ENCODE measurements at regions not wholly inside any gene's neighbourhood (a gene's known extent, or its start where the extent isn't known, plus 50 kb on each side); places are given as distances from the start of the nearest gene placed in this dataset.
"Not testable (repeated sequence)": the region's sequence is repeated elsewhere in the genome, so short reads cannot be mapped to it uniquely, and the experiment has no call there.

DNA sequence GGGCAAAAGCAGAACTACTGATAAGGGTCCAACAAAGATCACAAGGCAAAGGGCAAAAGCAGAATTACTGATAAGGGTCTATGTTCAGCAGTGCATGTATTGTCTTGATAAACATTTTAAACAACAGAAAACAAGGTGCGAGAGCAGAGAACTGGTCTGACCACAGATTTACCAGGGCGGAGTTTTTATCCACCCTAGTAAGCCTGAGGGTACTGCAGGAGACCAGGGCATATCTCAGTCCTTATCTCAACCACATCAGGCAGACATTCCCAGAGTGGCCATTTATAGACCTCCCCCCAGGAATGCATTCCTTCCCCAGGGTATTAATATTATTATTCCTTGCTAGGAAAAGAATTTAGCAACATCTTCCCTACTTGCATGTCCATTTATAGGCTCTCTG lies 138.2 kb upstream of the EDNRB start:
- TF ChIP-seq, protein P1, sequence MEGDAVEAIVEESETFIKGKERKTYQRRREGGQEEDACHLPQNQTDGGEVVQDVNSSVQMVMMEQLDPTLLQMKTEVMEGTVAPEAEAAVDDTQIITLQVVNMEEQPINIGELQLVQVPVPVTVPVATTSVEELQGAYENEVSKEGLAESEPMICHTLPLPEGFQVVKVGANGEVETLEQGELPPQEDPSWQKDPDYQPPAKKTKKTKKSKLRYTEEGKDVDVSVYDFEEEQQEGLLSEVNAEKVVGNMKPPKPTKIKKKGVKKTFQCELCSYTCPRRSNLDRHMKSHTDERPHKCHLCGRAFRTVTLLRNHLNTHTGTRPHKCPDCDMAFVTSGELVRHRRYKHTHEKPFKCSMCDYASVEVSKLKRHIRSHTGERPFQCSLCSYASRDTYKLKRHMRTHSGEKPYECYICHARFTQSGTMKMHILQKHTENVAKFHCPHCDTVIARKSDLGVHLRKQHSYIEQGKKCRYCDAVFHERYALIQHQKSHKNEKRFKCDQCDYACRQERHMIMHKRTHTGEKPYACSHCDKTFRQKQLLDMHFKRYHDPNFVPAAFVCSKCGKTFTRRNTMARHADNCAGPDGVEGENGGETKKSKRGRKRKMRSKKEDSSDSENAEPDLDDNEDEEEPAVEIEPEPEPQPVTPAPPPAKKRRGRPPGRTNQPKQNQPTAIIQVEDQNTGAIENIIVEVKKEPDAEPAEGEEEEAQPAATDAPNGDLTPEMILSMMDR (IDR thresholded peaks at IDR 0.05; ENCODE audit: low read length) = not testable (repeated sequence)
- not testable (repeated sequence) for TF ChIP-seq EZH2 (IDR thresholded peaks at IDR 0.05; ENCODE audit: borderline replicate concordance, low read length)

Data from OCI-LY1 (cell line).